Spleen (tissue), 11 donors: ENCODE measurements at regions not wholly inside any gene's neighbourhood (a gene's known extent, or its start where the extent isn't known, plus 50 kb on each side); places are given as distances from the start of the nearest gene placed in this dataset.

Experiments
- DNase-seq: peaks from one replicate; pipeline ENCODE4 v3.0.0-alpha.2; 2020
- H3K27ac ChIP-seq, 8 donors: fragments of 200-600 bp; sonication (generic) in 7 of 8; 1 replicate in 4 of 8; 2 replicates in 4 of 8; pipeline versions ENCODE4 v1.5.0 to v1.8.0; 2016 to 2021; ENCODE audit warnings: inconsistent platforms in 4 of 8, mild to moderate bottlenecking in 4 of 8, moderate library complexity in 1 of 8
- H3K27me3 ChIP-seq, 7 donors: fragments of 200-600 bp; sonication (generic) in 6 of 7; replicated peaks in 1 of 7; 1 replicate in 4 of 7; 2 replicates in 3 of 7; pipeline versions ENCODE4 v1.5.0 to v1.8.0; 2016 to 2021; ENCODE audit warnings: inconsistent platforms in 3 of 7, mild to moderate bottlenecking in 1 of 7
- H3K36me3 ChIP-seq, 6 donors: fragments of 200-600 bp; sonication (generic) in 5 of 6; 1 replicate in 4 of 6; 2 replicates in 2 of 6; pipeline versions ENCODE4 v1.5.0 to v1.8.0; 2016 to 2021; ENCODE audit warnings: inconsistent platforms in 2 of 6
- H3K4me1 ChIP-seq, 6 donors: fragments of 200-600 bp; sonication (generic) in 5 of 6; 1 replicate in 3 of 6; 2 replicates in 3 of 6; pipeline versions ENCODE4 v1.5.0 to v1.8.0; 2016 to 2021; ENCODE audit warnings: inconsistent platforms in 3 of 6
- H3K4me3 ChIP-seq, 8 donors: fragments of 200-600 bp; sonication (generic) in 7 of 8; 1 replicate in 4 of 8; 2 replicates in 4 of 8; pipeline versions ENCODE4 v1.5.0 to v1.8.0; 2016 to 2021; ENCODE audit warnings: inconsistent platforms in 4 of 8, mild to moderate bottlenecking in 4 of 8, moderate library complexity in 2 of 8
- H3K9me3 ChIP-seq, 8 donors: fragments of 200-600 bp; sonication (generic) in 7 of 8; 1 replicate in 4 of 8; 2 replicates in 4 of 8; pipeline versions ENCODE4 v1.5.0 to v1.8.0; 2016 to 2021; ENCODE audit warnings: inconsistent platforms in 4 of 8
- CTCF ChIP-seq, 11 experiments: fragments of 200-600 bp in 7 of 11; fragments of 450-650 bp in 4 of 11; sonication (generic) in 4 of 11; IDR thresholded peaks in 8 of 11; conservative IDR thresholded peaks in 3 of 11; 1 replicate in 7 of 11; 2 replicates in 4 of 11; pipeline versions ENCODE4 v1.4.0 to v1.8.0; 2016 to 2021; ENCODE audit warnings: antibody characterized with exemption in 11 of 11, inconsistent platforms in 4 of 11, mild to moderate bottlenecking in 1 of 11
- POLR2A ChIP-seq, 3 donors: fragments of 450-650 bp; IDR thresholded peaks; one replicate each; pipeline ENCODE4 v1.5.1; 2017; ENCODE audit warnings: antibody characterized with exemption in 3 of 3, mild to moderate bottlenecking in 1 of 3
- POLR2AphosphoS5 ChIP-seq, 3 donors: sonication (generic); formaldehyde crosslinking; IDR thresholded peaks; one replicate each; pipeline ENCODE4 v1.5.1; 2017; ENCODE audit warnings: antibody characterized with exemption in 3 of 3
- WGBS, 5 donors: extraction: QIAGEN DNeasy Blood & Tissue Kit in 3 of 5; methylation state at CpG; one replicate each; pipeline versions ENCODE4 v1.1.5 to v1.1.7; 2013 to 2018; 5-methylcytosine and 5-hydroxymethylcytosine counted together
- intact Hi-C: fragments of 100-400 bp; cut with DNase I; formaldehyde crosslinking; loops from one replicate; pipeline ENCODE4 v1.15.0; 2023; ENCODE audit warnings: low total_unique reads
- donor health status: healthy with polysubstance abuse.
- donor health status: DM: no; HTN: no; CAD: no; lungs with moderate emphysema.
- donor health status: DM: no; HTN: no; CAD: no.
- donor health status: Bipolar disorder and iron deficiency.
- donor health status: healthy.
- donor health status: DM: no; HTN: no; CAD: no.
- donor health status: DM: yes; HTN: yes; CAD: no.

- TF ChIP-seq CTCF (IDR thresholded peaks at IDR 0.05 in 8 of 11, conservative IDR thresholded peaks at IDR 0.05 in 3 of 11) (no peak), POLR2AphosphoS5 (IDR thresholded peaks at IDR 0.05) (no peak), POLR2A (IDR thresholded peaks at IDR 0.05) (no peak)
- Histone ChIP-seq H3K4me3 (no peak overlapping the region), H3K27ac (no peak overlapping the region), H3K36me3 (no peaks in the 10 kb centered on the region), H3K4me1 (peaks cover 14 to 53% (median 35%) of the 10 kb centered on the region in 6 donors), H3K9me3 (no peaks in the 10 kb centered on the region), H3K27me3 (no peaks in the 10 kb centered on the region)
- intact Hi-C loops = no loop called here
- peak; percentile 14 for DNase-seq
- 65 to 73% (median 73%) methylated on average over 7 of the region's 7 CpGs for WGBS, 5 donors
Measured at GRCh38 chr3:72345237-72345878, 502.9 kb downstream of the SHQ1 start.

DNA sequence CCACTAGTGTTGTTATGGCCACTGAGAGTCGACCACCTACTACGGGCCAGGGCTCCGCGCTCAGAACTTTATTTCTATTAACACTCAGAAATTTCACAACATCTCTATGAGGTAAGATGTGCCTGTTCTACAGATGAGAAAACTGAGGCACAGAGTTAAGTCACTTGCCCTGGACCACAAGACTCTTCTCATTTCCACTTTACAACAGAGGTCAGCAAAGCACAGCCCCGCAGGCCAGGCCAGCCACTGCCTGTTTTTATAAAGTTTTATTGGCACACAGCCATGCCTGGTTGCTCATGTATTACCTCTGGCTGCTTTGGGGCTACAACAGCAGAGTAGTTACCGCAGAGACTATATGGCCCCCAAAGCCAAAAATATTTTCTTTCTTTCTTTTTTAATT lies 503.6 kb downstream of the SHQ1 start:
- intact Hi-C loops = no loop called here
- 86 to 97% (median 89%) methylated on average over 6 of the region's 6 CpGs for WGBS, 5 donors
- Histone ChIP-seq H3K4me1 (peaks cover 14 to 53% (median 35%) of the 10 kb centered on the region in 6 donors), H3K4me3 (no peak overlapping the region), H3K27ac (no peak overlapping the region), H3K36me3 (no peaks in the 10 kb centered on the region), H3K27me3 (no peaks in the 10 kb centered on the region), H3K9me3 (no peaks in the 10 kb centered on the region)
- DNase-seq = no peak
- TF ChIP-seq POLR2A (IDR thresholded peaks at IDR 0.05) = no peak
- TF ChIP-seq POLR2AphosphoS5 (IDR thresholded peaks at IDR 0.05) = no peak
- TF ChIP-seq CTCF (IDR thresholded peaks at IDR 0.05 in 8 of 11, conservative IDR thresholded peaks at IDR 0.05 in 3 of 11) = no peak

DNA sequence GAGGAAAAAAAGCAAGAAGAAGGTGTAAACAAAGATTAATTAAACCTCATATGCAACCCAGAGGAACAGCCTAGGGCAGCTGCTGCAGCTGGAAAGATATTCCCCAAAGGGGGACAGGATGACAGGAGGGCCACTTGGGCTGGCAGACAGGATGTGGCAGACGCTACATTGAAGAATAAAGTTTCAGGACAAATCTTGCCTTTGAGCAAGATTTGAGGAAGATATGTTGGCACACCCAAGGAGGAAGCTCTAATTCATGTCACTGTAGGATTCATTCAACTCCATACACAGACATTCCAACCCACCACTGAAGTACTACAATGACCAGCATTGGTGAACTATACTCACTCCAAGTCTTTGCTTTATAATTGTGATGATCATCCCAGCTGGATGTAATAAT lies 504.0 kb downstream of the SHQ1 start:
- 24 to 43% (median 26%) methylated on average over 1 of the region's 1 CpG for WGBS, 5 donors
- no peaks in the 10 kb centered on the region for H3K27me3 ChIP-seq
- no peak overlapping the region for H3K4me3 ChIP-seq
- no peaks in the 10 kb centered on the region for H3K9me3 ChIP-seq
- intact Hi-C loops = no loop called here
- no peak overlapping the region for H3K27ac ChIP-seq
- peaks cover 14 to 53% (median 35%) of the 10 kb centered on the region in 6 donors for H3K4me1 ChIP-seq
- H3K36me3 ChIP-seq = no peaks in the 10 kb centered on the region
- DNase-seq = peak; percentile 8
- no peak for TF ChIP-seq CTCF (IDR thresholded peaks at IDR 0.05 in 8 of 11, conservative IDR thresholded peaks at IDR 0.05 in 3 of 11)

DNA sequence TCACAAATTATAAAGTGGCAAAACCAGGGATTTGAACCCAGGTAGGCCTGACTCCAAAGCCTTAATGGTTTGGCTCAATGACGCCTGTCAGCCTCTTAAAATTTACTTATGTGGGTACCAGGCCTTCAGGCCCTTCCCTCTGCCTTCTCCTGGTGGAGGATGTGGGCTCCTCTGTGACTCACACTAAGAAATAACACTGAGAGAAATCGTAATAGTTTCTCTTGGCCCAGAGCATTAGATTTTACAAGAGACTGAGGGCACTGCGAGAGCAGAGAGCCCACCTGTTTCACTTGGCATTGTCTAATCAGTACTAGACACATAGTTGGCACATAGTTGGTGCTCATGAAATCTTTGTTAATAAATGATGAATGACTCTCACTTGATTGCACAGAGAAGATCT lies 505.2 kb downstream of the SHQ1 start:
- peak; percentile 23 for DNase-seq
- no peak overlapping the region for H3K27ac ChIP-seq
- no peak overlapping the region for H3K4me3 ChIP-seq
- 53 to 75% (median 60%) methylated on average over 3 of the region's 3 CpGs for WGBS, 5 donors
- H3K4me1 ChIP-seq = peaks cover 12 to 42% (median 33%) of the 10 kb centered on the region in 6 donors
- H3K9me3 ChIP-seq = no peaks in the 10 kb centered on the region
- no peaks in the 10 kb centered on the region for H3K27me3 ChIP-seq
- TF ChIP-seq CTCF (IDR thresholded peaks at IDR 0.05 in 8 of 11, conservative IDR thresholded peaks at IDR 0.05 in 3 of 11) (no peak), POLR2AphosphoS5 (IDR thresholded peaks at IDR 0.05) (no peak), POLR2A (IDR thresholded peaks at IDR 0.05) (no peak)
- intact Hi-C loops = no loop called here
- H3K36me3 ChIP-seq = no peaks in the 10 kb centered on the region
